Body of pancreas (tissue), 4 donors: ENCODE measurements at regions not wholly inside any gene's neighbourhood (a gene's known extent, or its start where the extent isn't known, plus 50 kb on each side); places are given as distances from the start of the nearest gene placed in this dataset.

ENCODE experiments used
- ATAC-seq: fragments of 150-250 bp; one replicate; pipeline ENCODE4 v1.9.1; 2016
- DNase-seq, 4 donors: peaks; one replicate each; pipeline ENCODE4 v3.0.0-alpha.2; 2019
- H3K27ac ChIP-seq, 4 donors: fragments of 200-600 bp; sonication (generic); 1 replicate in 3 of 4; 2 replicates in 1 of 4; pipeline versions ENCODE4 v1.5.1 to v1.6.1; 2016 to 2019; ENCODE audit warnings: mild to moderate bottlenecking in 1 of 4, mixed read lengths in 1 of 4, moderate library complexity in 1 of 4
- H3K27me3 ChIP-seq, 2 donors: fragments of 200-600 bp; sonication (generic); one replicate each; pipeline ENCODE4 v1.6.0; 2016; ENCODE audit warnings: mild to moderate bottlenecking in 1 of 2
- H3K36me3 ChIP-seq, 2 donors: fragments of 200-600 bp; sonication (generic); replicated peaks in 1 of 2; 2 replicates each; pipeline ENCODE4 v1.5.1; 2016; ENCODE audit warnings: low read depth in 2 of 2; ENCODE audit not compliant: insufficient read depth in 1 of 2
- H3K4me1 ChIP-seq: fragments of 200-600 bp; sonication (generic); one replicate; pipeline ENCODE4 v1.6.0; 2016
- H3K4me3 ChIP-seq, 2 donors: fragments of 200-600 bp; sonication (generic); 1 replicate in 1 of 2; 2 replicates in 1 of 2; pipeline ENCODE4 v1.5.1; 2016 to 2019
- H3K9me3 ChIP-seq, 3 donors: fragments of 200-600 bp; sonication (generic); 1 replicate in 2 of 3; 2 replicates in 1 of 3; pipeline ENCODE4 v1.5.1; 2016
- POLR2A ChIP-seq, 3 donors: fragments of 450-650 bp; IDR thresholded peaks; one replicate each; pipeline ENCODE4 v1.6.1; 2016; ENCODE audit warnings: antibody characterized with exemption in 3 of 3, mild to moderate bottlenecking in 2 of 3
- WGBS, 2 donors: methylation state at CpG; one replicate each; pipeline ENCODE4 v1.1.5; 2017; 5-methylcytosine and 5-hydroxymethylcytosine counted together
- intact Hi-C: fragments of 100-400 bp; cut with DNase I; formaldehyde crosslinking; loops from one replicate; pipeline ENCODE4 v1.15.1; 2023
- TF ChIP-seq, protein P1 (sequence below), 7 experiments: fragments of 450-650 bp in 4 of 7; fragments of 200-600 bp in 3 of 7; sonication (generic) in 3 of 7; IDR thresholded peaks; one replicate each; pipeline ENCODE4 v1.5.1; 2016 to 2019; ENCODE audit warnings: antibody characterized with exemption in 7 of 7

DNA sequence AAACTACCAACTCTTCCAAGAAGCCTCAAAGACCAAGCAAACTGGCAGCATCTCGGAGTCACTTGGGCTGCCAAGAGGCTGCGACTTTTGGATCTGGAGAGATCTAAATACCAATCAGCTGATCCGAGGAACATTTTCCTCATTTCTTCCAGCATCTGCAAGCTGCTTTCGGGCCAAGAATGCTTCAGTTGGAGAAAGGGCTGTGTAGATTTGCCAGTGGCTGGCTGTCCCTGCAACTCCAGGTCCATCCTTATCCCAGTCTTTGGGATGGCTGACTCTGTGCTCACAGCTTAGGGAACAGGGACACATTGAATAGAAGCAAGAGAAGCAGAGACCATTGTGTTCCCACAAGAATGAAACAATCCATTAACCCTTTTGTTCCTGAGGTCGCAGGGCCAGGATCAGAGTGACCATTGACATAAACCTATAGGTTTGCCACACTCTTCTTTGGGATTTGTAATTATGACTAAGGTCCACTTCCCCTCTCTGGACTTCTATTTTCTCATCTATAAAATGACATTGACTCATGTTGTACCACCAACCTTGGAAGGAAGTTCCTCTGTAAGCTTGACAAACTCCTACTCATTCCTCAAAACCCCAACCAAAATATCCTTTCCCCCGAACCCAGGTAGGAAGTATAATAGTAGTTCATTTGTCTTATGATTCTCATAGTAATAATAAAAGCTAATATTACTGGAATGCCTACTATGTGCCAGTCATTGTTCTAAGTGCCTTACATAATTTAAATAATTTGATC is 340.8 kb downstream of the MN1 start:
- intact Hi-C loops, result no loop called here
- no peak for DNase-seq
- Histone ChIP-seq H3K4me3 (no peak overlapping the region), H3K27me3 (no peaks in the 10 kb centered on the region), H3K4me1 (peaks cover 7% of the 10 kb centered on the region), H3K36me3 (no peaks in the 10 kb centered on the region), H3K9me3 (no peaks in the 10 kb centered on the region), H3K27ac (no peak overlapping the region)
- WGBS, 2 donors, result 52 to 53% methylated on average over 6 of the region's 6 CpGs
- ATAC-seq, result peak; percentile 27
- TF ChIP-seq, protein P1, sequence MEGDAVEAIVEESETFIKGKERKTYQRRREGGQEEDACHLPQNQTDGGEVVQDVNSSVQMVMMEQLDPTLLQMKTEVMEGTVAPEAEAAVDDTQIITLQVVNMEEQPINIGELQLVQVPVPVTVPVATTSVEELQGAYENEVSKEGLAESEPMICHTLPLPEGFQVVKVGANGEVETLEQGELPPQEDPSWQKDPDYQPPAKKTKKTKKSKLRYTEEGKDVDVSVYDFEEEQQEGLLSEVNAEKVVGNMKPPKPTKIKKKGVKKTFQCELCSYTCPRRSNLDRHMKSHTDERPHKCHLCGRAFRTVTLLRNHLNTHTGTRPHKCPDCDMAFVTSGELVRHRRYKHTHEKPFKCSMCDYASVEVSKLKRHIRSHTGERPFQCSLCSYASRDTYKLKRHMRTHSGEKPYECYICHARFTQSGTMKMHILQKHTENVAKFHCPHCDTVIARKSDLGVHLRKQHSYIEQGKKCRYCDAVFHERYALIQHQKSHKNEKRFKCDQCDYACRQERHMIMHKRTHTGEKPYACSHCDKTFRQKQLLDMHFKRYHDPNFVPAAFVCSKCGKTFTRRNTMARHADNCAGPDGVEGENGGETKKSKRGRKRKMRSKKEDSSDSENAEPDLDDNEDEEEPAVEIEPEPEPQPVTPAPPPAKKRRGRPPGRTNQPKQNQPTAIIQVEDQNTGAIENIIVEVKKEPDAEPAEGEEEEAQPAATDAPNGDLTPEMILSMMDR (IDR thresholded peaks at IDR 0.05), result no peak
- no peak for TF ChIP-seq POLR2A (IDR thresholded peaks at IDR 0.05)

DNA sequence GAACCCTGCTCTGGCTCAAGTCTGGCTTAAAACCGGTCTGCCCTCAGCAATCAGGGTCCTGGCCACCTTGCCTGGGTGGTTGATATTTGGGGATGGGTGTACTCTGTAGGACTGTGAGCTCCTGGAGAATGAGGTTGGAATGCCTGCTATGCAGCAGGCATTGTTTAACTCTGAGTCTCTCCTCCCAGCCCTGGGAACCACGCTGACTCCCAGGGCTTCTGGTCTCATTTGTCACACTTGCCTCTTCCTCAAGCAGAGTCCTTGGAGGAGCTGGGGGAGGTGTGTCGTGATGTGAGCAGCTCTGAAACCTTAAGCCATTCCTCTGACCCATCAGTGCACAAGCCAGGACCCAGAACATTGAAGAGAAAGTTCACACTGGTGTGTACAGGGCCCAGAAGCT is 340.1 kb downstream of the MN1 start:
- no peak overlapping the region for H3K27ac ChIP-seq
- H3K27me3 ChIP-seq, result no peaks in the 10 kb centered on the region
- intact Hi-C loops, result no loop called here
- ATAC-seq (no peak), DNase-seq (peak in 1 of 4 donors; percentile 21)
- no peak overlapping the region for H3K4me3 ChIP-seq
- no peaks in the 10 kb centered on the region for H3K9me3 ChIP-seq
- H3K4me1 ChIP-seq, result peaks cover 7% of the 10 kb centered on the region
- no peaks in the 10 kb centered on the region for H3K36me3 ChIP-seq
- WGBS, 2 donors, result 34 to 60% methylated on average over 2 to 3 of the region's 3 CpGs
- TF ChIP-seq, protein P1 (IDR thresholded peaks at IDR 0.05), result no peak
- TF ChIP-seq POLR2A (IDR thresholded peaks at IDR 0.05), result no peak

DNA sequence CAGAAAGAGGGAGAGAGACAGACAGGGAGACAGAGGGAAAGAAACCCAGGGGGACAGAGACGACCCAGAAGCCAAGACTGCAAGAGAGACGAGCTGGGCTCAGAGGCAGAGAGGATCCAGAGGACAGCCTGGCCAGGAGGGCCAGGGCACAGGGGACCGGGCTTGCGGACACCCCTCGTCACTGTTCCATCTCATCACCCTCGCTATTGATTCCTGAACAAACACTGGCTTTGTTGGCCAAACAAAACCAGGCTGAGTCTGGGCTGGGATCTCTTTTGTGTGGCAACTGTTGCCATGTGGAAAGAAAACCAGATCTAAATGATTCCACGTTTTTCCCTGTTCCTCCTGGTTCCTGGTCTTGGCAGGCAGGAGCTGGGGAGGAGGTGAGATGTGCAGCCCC is 339.4 kb downstream of the MN1 start:
- WGBS, 2 donors, result 20 to 23% methylated on average over 7 of the region's 7 CpGs
- no peak for TF ChIP-seq POLR2A (IDR thresholded peaks at IDR 0.05)
- TF ChIP-seq, protein P1 (IDR thresholded peaks at IDR 0.05), result no peak
- Histone ChIP-seq H3K27ac (no peak overlapping the region), H3K36me3 (no peaks in the 10 kb centered on the region), H3K27me3 (no peaks in the 10 kb centered on the region), H3K4me3 (no peak overlapping the region), H3K9me3 (no peaks in the 10 kb centered on the region), H3K4me1 (peaks cover 7% of the 10 kb centered on the region)
- ATAC-seq (peak; percentile 48), DNase-seq (no peak)
- intact Hi-C loops, result no loop called here

DNA sequence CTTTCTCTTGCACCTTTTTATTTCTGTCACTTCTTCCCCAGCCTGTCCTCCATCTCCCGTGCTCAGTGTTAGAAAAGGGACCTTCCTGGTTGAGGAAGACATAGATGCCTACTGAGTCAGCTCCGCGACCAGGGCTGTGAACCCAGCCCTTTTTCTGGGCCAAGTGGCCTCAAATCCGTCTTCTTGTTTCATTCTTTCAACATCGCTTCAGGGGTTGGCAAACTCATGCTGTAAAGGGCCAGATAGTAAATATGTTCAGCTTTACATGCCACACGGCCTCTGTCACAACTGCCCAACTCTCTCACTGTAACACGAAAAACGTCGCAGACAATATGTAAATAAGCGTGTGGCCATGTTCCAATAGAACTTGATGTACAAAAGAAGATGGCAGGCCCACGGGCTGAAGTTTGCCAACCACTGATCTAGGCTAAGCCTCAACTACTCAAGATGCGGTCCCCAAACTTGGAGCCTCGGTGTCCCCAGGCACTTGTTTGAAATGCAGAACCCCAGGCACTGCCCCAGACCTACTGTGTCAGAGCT is 338.4 kb downstream of the MN1 start:
- TF ChIP-seq, protein P1 (IDR thresholded peaks at IDR 0.05), result no peak
- no peak for TF ChIP-seq POLR2A (IDR thresholded peaks at IDR 0.05)
- Histone ChIP-seq H3K4me3 (no peak overlapping the region), H3K9me3 (no peaks in the 10 kb centered on the region), H3K27me3 (no peaks in the 10 kb centered on the region), H3K4me1 (peaks cover 7% of the 10 kb centered on the region), H3K36me3 (no peaks in the 10 kb centered on the region), H3K27ac (no peak overlapping the region)
- 81 to 88% methylated on average over 13 of the region's 13 CpGs for WGBS, 2 donors
- intact Hi-C loops, result no loop called here
- DNase-seq (no peak), ATAC-seq (no peak)

DNA sequence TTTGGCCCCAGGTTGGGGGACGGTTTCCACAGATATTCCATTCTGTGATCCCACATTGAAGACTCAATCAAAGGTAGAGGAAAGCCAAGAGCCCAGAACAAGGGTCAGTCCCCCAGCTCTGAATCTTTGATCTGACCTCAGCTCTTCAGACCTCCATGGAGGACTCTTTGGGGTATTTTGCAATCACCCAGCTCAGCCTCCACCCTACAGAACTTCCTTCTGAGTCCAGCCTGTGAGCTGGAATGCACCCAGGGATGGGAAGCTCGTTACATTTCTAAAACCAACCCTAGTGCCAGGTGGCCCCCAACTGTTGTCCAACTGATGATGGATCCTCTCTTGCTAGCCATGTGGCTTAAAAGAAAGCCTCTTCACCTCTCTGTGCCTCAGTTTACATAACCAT is 335.3 kb downstream of the MN1 start:
- WGBS, 2 donors, result 73 to 90% methylated on average over 2 of the region's 2 CpGs
- ATAC-seq (no peak), DNase-seq (no peak)
- TF ChIP-seq POLR2A (IDR thresholded peaks at IDR 0.05), result no peak
- TF ChIP-seq, protein P1 (IDR thresholded peaks at IDR 0.05), result no peak
- H3K4me3 ChIP-seq, result no peak overlapping the region
- peaks cover 7% of the 10 kb centered on the region for H3K4me1 ChIP-seq
- no peaks in the 10 kb centered on the region for H3K9me3 ChIP-seq
- H3K36me3 ChIP-seq, result no peaks in the 10 kb centered on the region
- no peaks in the 10 kb centered on the region for H3K27me3 ChIP-seq
- intact Hi-C loops, result no loop called here
- H3K27ac ChIP-seq, result no peak overlapping the region
